ENCODE measurements at regions not wholly inside any gene's neighbourhood (a gene's known extent, or its start where the extent isn't known, plus 50 kb on each side); places are given as distances from the start of the nearest gene placed in this dataset.

DNA sequence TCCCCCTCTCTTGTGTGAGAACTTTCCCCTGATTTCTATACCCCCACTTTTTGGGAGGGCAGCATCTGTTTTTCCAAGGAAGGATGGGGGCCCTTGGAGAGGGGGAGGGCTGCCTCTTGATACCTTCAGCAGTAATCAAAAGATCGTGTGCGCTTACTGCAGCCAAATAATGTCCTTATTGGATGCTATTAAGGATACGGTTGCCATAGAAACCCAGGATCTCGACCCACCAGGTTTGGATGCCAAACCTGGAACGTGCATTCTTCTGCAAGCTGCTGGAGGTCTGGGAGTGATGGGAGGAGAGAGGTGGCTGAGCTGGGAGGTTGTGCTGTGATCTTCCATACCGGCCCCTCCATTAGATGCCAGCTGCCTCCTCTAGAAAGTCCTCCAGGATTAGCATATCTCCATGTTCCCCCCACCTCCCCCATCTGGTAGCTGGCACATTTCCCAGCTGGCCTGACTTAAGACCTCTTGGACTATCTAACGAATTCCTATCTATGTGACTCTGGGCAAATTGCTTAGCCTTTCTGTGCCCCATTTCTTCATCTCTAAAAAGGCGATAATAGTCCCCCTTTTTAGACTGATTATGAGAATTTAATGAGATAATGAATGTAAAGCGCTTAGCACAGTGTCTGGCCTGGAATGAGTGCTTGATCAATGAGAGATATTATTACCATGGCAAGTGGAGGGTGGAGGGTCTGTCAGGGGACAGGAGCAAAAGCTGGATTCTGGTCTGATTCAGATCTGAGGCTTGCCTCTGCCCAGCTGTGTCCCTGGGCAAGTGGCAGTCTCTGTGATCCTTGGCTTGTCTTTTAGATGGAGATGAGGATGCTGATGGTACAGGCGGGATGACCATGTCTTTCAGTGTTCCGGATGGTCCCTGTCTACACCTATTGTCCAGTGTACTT lies 78.5 kb upstream of the PCBD1 start:
- TF ChIP-seq, protein P1, sequence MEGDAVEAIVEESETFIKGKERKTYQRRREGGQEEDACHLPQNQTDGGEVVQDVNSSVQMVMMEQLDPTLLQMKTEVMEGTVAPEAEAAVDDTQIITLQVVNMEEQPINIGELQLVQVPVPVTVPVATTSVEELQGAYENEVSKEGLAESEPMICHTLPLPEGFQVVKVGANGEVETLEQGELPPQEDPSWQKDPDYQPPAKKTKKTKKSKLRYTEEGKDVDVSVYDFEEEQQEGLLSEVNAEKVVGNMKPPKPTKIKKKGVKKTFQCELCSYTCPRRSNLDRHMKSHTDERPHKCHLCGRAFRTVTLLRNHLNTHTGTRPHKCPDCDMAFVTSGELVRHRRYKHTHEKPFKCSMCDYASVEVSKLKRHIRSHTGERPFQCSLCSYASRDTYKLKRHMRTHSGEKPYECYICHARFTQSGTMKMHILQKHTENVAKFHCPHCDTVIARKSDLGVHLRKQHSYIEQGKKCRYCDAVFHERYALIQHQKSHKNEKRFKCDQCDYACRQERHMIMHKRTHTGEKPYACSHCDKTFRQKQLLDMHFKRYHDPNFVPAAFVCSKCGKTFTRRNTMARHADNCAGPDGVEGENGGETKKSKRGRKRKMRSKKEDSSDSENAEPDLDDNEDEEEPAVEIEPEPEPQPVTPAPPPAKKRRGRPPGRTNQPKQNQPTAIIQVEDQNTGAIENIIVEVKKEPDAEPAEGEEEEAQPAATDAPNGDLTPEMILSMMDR (IDR thresholded peaks at IDR 0.05; ENCODE audit: low read length), result no peak
- no peak for TF ChIP-seq EZH2 (IDR thresholded peaks at IDR 0.05; ENCODE audit: borderline replicate concordance, low read length)
